Dedifferentiated amniotic fluid mesenchymal stem cell (primary cell): ENCODE measurements at regions not wholly inside any gene's neighbourhood (a gene's known extent, or its start where the extent isn't known, plus 50 kb on each side); places are given as distances from the start of the nearest gene placed in this dataset.

Source experiments
- DNase-seq: peaks from one replicate; pipeline ENCODE4 v3.0.0-alpha.2; 2016; ENCODE audit errors: extremely low spot score

DNA sequence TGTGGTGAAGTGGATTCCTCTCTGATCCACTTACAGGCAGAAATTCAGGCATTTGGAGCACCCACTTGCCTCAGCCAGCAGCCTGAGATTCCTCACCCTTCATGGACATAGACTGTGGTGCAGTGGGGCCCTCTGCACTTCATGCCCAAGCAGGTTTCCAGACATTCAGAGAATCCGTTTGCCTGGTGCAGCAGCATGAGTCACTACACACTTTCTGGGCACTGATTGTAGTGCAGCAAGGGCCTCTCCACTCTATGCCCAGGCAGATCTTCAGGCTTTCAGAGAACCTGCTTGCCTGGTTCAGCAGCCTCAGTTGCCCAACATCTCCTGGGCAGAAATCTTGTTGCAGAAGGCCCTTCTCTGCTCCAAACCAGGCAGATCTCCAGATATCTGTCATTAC lies 920.9 kb downstream of the SLITRK5 start:
- DNase-seq, result no peak

DNA sequence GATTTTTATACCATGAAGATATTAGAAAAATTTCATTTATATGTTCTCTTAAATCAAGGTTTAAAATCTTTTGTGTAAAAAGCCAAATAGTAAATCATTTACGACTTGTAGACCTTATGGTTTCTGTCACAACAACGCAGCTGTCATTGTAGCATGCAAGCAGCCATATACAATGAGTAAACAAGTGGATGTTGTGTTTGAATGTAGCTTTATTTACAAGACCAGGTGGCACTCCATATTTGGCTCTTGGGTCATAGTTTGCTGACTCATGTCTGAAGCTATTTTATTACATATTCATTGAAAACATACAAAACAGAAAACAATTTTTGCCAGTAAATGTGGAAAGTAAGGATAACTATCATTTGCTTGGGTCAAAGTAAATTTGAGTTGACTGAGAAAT lies 930.8 kb downstream of the SLITRK5 start:
- no peak for DNase-seq

DNA sequence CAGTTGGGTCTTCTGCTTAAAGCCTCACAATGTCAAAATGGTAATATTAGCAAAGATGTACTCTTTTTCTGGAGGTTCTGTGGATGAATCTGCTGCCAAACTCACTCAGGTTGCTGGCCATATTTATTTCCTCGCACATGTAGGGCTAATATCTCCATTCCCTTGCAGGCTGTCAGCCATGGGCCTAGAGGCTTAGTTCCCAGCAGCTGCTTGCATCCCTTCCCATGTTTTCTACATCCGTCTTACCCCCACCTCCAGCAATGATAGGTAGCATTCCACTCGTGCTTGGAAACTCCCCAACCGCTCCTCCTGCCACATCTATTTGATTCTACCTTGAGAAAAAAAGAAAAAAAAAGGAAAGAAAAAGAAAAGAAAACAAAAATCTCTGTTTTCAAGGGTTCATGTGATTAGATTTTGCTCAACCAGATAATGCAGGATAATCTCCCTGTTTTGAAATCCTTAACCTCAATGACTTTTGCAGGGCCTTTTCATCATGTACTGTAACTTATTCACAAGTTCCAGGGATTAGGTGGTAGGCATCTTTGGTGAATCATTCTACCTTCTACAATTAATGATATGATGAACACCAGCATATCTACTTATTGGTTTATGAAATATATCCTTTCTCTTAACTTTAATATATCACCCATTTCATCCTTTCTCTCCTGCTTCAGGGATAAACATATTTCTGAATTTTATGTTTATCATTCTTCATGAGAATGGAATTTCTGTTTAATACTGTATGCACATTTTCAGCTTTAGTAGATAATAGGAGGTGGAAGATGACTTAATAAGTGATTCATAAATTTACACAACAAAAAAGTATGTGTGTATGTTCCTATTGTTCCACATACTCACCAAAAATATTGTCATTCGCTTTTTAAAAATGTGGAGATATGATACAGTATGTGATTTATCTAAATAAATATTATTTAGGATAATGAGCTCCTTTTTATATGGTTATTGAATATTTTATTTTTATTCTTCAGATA lies 931.9 kb downstream of the SLITRK5 start:
- DNase-seq, result no peak

DNA sequence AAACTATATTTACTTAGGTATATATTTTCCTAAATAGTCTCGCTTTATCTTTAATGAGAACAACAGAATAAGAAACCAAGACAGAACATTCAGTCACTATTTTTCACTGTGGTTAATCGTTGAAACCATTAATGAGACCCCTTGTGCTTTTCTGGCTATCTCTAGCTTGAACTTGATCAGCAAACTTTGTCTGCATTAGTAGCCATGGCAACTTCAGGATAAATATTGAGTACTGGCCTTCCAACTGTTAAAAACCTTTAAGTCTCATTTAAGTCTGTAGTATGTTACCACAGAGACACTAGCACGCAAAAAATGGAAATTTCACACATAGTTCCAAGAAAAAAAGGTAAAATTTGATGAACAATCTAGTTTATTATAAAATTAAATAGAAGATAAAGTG lies 946.0 kb downstream of the SLITRK5 start:
- DNase-seq, result no peak

DNA sequence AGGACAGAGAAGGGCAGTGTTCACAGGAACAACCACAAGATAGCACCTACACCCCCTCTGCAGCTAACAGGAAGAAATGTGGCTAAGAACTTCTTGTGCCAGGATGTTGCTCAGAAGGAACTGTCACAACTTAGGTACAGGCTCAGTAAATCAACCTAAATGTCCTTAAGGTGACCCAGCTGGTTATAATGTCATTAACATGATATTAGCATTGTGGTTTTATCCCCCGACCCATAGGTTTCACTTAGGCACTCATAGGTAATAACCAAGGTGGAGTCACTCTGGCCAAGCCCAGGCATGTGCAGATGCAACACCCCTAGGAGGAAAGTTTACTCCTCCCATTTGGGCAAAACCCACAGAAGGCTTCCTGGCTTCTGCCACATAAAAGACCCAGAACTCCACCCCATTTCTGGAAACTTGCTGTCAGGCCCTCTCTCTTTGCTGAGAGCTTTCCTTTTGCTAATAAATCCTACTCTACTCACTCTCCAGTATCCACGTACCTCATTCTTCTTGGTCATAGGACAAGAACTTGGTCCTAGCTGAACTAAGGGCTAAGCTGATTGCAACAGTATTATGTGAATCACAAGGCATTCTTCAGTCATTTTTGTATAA lies 951.3 kb downstream of the SLITRK5 start:
- no peak for DNase-seq

DNA sequence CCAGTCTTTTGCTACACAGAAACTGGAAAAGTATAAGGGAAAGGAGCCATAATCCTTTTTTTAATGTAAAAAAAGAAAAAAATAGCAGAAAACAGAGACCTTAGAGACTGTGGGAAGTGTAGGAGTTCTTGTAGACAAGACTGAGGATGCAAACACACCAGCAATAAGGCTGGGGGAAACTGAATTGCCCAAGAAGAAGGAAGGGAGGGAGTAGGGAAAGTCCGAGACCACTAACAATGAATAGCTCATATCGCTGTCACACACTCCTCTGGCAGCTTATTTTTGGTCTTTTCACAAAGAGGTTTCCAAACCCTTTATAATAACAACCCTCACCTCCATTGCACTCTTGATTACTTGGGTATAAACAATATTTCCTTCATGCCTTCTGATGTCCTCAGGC lies 952.0 kb downstream of the SLITRK5 start:
- DNase-seq, result no peak

DNA sequence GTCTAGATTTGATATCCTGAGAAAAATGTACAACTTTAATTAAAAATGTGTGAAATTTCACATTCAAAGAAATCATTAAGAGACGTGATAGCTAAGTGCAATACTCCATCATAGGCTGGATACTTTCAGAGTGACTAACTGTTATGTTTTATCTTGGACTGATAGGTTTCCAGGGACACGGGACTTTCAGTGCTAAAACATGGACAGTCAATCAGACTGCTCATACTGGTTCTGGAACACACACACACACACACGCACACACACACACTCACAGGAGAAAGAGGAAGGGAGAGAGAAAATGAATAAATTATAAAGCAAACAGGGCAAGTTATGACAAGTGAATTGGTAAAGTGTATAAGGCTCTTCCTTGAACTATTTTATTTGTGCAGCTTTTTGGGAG lies 955.9 kb downstream of the SLITRK5 start:
- DNase-seq, result no peak

DNA sequence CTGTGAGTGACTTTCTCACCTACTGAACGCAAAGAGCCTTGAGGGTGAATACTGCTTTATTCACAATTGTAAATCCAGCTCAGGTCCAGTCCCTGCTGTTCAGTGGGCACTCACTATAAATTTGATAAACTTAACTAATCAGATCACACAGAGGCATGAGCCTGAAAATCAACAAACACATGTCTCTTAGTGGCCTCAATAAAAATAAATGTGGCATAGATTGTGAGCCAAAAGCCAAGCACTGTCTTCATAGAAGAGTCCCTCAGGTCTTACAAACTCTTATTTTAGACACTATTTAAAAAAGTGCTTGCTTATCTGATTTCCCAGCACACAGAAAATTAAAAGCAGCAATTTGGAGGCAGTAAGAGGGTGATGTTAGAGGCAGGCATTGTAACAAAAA lies 957.7 kb downstream of the SLITRK5 start:
- DNase-seq, result no peak

DNA sequence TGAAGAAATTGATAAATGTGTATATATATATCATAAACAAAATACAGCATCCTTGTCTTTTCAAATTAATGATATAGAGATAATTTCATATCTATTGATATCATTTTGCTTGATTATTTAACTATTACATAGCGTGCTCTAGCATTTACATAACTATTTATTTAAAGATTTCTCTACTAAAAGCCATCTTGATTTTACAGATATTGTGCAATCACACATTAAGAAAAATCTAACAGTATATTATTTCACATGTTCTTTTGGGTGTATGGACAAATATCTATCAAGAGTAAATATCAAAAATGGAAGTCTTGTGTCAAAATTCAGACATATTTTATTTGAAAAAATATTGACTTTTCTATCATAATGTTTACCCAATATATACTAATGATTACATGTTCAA lies 966.8 kb downstream of the SLITRK5 start:
- DNase-seq, result no peak

DNA sequence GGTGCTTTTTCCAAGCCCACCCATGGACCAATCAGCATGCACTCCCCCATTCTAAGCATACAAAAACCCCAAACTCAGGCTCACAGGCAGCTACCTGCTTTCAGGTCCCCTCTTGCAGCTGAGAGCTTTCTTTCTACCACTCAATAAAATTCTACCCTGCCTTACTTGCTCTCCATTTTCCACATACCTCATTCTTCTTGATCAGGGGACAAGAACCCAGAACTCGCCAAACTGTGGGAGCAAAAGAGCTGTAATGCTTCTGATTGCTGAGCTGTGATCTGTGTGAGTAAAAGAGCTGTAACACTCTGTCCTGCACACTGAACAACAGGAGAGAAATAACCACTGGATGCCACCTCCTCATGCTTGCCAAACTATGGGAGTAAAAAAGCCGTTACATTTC lies 972.1 kb downstream of the SLITRK5 start:
- DNase-seq, result no peak

DNA sequence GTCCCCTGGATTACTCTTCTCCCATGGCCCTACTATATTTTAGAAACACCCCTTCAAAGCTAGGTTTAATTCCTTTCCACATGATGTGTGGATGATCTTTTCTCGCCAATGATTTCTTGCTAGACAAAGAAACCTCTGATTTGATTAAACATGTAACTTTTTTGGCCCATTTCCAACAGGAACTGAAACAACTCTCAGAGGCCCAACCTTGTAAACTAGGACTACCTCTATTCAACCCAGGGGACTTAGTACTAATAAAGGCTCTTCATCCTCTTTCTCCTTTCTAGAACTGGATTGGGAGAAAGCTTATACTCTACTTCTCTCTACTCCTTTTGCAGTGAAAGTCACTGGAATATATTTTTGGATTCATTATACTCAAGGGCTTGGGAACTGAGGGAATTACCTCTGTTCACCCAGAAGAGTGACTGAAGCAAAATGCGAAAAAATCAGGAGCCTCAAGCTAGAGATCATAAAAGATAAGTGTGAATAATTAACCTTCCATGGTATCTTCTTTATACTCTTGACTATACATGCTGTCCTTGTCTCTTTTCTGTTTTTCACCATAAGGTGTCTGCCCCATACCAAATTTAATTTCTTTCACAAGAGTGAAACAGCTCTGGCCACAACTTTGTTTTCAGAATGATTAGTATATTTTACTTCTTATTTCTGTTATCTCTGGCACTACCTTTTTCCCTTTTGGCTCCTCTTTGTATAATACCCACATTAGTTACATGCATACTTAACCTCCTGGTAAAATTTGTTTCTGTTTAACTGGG lies 977.6 kb downstream of the SLITRK5 start:
- DNase-seq, result no peak

DNA sequence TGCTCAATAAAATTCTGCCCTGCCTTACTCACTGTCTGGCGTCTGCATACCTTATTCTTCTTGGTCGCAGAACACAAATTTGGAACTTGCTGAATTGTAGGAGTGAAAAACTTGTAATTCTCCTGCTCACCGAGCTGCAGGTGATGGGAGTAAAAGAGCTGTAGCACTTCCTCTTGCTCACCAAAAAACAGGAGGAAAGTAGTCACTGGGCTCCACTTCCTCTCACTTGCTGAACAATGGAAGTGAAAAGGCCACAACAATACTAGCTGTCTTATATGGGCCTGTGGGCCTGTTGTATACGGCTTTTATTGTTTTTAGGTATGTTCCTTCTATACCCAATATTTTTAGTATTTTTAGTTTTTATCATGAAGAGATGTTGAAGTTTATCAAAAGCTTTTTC lies 978.7 kb downstream of the SLITRK5 start:
- DNase-seq, result no peak

DNA sequence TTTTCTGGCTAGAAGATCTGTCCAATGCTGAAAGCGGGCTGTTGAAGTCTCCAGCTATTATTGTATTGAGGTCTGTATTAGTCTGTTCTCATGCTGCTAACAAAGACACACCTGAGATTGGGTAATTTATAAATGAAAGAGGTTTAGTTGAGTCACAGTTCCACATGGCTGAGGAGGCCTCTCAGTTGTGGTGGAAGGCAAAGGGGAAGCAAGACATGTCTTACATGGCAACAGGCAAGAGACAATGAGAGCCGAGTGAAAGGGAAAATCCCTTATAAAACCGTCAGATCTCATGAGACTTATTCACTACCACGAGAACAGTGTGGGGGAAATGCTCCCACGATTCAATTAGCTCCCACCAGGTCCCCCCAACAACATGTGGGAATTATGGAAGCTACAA lies 980.4 kb downstream of the SLITRK5 start:
- no peak for DNase-seq

DNA sequence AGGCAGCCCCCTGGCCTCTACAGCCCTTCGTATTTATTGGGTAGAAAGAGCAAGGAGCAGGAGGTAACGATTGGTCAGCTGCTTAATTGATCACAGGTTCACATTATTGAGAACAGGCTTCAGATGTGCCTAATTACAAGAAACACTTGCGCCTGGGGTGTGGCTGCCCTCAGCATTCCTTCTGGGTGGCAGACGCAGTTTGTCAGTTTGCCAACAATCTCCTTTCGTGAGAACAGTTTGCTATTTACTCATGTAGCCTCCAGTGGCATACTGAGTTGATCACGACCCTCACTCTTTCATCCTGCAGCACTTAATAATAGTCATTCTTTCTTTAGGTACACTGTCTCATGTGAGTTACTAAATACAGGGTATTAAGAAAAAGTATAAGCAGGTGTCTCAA lies 985.6 kb downstream of the SLITRK5 start:
- DNase-seq, result no peak

DNA sequence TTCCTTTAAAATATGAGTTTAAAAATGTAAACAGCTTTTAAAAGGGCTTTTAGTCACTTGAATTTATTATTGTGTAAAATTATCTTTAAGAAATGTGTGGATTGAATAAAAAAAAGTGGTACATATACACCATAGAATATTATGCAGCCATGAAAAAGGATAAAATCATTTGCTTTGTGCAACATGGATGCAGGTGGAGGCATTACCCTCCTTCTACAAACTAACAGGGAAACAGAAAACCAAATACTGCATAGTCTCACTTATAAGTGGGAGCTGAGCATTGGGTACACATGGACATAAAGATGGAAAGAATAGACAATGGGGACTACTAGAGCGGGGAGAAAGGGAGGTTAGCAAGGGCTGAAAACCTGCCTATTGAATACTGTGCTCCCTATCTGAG lies 999.3 kb downstream of the SLITRK5 start:
- DNase-seq, result no peak

DNA sequence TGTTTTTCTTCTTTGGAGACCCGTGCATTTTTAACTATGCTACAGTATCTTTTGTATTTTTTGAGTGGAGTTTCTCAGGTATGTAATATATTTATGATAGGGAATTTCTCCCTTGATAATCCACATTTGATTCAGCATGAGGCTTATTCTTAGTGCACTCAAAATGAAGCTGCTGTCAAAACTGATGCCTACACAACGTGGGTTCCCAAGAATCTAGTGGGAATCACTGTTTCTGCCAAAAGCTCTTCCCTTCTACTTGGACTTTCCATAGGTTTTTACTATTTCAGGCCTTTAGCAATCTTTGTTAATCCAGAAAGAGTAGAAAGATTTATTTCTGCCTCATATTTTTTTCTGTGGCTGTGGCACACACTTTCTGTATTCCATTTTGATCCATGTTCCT lies 1003.7 kb downstream of the SLITRK5 start:
- no peak for DNase-seq

DNA sequence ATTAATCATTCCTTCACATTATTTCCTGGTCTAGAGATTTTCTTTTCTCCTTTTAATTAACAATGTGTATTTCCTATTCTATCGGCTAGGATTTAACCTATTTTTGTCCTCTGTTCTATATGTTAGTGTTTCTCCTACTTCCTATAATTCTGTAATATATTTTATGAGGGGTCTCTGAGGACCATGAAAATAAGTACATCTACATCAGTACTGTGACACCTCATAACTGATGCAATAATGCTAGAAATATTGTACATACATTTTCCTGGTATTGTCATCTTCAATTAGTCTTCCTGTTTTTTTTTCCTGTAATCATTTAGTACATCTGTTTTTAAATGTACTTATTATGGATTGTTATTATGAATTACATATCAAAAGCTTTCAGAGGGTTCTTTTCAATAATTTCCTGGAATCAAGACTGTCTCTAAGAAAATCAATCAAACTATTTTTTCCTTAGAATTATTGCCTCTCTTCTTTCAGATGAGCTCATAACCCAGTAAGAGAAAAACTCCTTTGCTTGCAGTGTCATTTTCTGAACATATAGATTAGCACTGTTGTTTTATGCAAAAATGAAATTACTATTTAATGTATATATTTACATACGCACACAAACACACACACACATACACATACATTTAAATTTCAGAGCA lies 1004.3 kb downstream of the SLITRK5 start:
- no peak for DNase-seq

DNA sequence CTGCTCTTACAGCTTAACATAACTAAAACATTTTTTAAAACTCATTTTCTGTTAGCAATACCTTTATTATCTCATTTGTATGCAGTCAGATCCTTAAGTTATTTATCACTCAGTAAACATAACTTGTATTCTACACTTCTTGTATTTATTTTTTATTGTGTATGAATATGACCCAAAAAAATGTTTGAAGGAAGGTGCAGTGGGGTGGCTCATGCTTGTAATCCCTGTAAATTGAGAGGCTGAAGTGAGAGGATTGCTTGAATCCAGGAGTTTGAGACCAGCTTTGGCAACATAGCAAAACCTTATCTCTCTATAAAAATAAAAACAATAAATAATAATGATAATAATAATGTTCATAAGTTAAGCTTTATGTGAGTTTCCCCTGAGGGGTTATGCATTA lies 1004.8 kb downstream of the SLITRK5 start:
- no peak for DNase-seq

DNA sequence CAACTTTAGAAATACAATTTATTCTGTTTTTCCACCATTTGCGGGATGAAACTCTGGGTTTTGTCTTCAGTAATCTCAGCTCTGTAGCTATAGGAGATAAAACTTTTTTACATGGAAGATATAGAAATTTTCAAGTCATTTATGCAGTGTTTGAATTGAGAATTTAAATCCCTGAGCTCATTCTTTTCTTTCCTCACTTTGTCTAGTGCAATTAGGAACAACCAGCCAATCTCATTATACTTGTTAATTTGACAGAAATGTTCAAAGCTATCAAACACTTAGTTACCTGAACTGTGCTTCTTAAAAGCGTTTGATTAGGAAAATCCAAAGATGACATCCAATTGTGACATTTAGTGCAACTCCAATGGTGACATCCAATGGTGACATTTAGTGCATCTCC lies 1014.3 kb downstream of the SLITRK5 start:
- DNase-seq, result no peak

DNA sequence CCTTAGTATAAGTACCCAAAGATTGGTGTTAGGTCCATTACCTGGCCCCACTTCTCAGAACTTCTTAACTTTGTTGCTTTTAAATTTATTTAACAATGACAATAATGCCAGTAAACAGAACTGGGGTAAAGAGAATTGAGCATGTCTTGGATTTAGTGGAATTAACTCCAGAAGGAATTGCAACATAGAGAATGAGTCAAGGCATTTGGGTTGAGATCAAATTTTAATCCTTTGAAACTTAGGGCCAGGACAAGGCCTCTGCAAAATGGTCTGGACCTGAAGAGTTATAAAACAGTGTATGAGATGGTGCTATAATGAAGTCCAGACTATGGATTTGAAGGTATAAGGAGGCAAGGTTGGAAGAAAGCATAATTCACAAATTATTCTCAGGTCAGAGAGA lies 1030.4 kb downstream of the SLITRK5 start:
- DNase-seq, result no peak

DNA sequence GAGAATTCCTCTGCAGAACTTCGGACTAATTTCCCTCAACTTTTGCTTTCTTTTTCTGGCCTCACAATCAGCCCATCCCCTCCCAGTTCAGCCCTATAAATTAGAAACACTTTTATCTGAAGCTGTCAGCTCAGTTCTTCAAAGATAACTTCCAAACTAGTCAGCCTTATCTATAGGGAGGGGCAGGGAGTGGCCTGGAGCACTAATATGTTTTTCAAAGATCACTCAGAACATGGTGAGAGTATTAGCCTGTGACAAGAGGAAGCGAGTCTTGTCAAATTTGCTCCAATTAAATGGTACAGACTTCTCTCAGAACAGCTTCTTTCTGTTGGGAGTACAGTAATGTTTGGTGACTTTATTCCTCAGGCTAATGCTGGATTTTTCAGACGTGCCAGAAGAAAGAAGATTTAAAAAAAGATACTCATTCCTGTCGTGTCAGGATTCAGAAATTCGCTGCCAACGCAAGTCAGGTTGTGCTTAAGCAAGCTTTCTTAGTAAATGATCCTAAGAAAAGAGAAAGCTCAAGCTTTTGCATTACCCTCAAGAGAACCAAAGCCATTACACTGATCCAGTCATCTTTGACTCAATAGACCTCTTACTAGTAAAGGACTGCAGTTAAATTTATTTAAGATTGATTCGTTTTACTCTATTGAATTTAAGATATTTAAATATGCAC lies 1033.6 kb downstream of the SLITRK5 start:
- no peak for DNase-seq

DNA sequence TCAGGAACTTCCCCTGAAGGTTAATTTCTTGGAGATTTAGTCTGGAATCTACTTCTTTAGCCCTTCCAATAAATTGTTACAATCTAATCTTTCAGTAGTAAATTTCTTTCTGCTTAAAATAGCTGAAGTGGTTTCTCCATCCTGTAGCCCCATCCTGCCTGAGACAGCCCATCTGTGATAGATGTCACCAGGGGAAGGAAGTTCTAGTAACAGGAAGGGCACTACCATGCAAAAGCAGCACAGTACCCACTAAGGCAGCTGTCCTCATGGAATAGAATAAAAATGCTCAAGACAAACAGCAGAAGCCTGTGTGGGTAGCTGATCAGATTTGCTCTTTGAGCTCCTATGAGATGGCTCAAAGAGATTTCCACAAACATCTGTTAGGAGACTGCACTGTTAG lies 1036.5 kb downstream of the SLITRK5 start:
- no peak for DNase-seq
